ENCODE measurements at regions not wholly inside any gene's neighbourhood (a gene's known extent, or its start where the extent isn't known, plus 50 kb on each side); places are given as distances from the start of the nearest gene placed in this dataset.

DNA sequence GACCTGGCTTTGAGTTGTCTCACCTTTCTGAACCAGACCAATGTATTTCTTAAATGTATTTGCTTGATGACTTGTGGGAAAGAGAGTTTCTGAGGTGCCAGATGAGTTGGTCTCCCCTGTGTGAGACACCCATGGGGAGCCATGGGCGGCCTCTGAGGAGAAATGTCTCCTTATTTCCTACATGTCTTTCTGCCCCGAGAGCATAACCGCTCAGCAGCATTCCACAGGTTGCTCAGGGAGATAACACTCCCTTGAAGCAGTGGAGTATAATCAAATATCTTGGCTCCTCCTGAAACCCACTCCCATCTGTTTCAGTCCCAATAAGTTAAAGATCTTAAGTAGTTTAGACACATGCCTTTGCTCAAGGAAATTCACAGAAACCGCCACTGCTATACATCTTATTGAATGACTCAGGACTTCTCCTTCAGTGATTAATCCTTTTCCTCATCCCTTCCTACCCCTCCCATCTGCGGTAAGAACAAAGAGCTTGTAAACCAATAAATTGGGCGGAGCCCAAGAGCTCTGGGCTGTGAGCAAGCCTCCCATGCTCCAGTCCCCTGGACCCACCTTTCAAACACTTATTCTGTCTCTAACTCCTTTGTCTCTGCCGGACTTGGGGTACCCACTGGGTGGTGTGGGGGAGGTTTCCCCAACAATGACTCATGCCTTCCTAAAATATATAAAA is 285.5 kb upstream of the LRRTM4 start:
- H4K8ac ChIP-seq (replicated peaks; ENCODE audit: insufficient read length, low read depth, low read length) = no peak overlapping the region
- no peak overlapping the region for H4K5ac ChIP-seq (ENCODE audit: insufficient read length, low read depth, low read length)
- no peaks in the 10 kb centered on the region for H4K20me1 ChIP-seq (ENCODE audit: control insufficient read depth, insufficient read depth, insufficient read length)
- no peak overlapping the region for H2AK5ac ChIP-seq (ENCODE audit: insufficient read length, low read length)
- Mint-ChIP-seq H3K36me3 (ENCODE audit: insufficient read depth in 1 of 3, low read depth in 3 of 3) (peaks cover 0 to 24% (median 17%) of the 10 kb centered on the region in 3 experiments; a peak in 5 of 7 replicates), H3K27ac (no peak overlapping the region), H3K4me3 (no peak overlapping the region), H3K9me3 (peaks cover 18 to 23% of the 10 kb centered on the region in 2 experiments; a peak in 4 of 5 replicates), H3K27me3 (ENCODE audit: low read depth) (no peaks in the 10 kb centered on the region), H3K4me1 (peaks cover 5 to 12% of the 10 kb centered on the region in 2 experiments)
- no peak overlapping the region for H3K9ac ChIP-seq (ENCODE audit: extremely low read depth, insufficient read length, low read length)
- H2BK12ac ChIP-seq (ENCODE audit: insufficient read length, low read depth, low read length) = no peak overlapping the region
- H3K4me1 ChIP-seq (ENCODE audit: insufficient read depth, low read length) = no peaks in the 10 kb centered on the region
- H3K27me3 ChIP-seq (ENCODE audit: insufficient read depth, low read length) = no peaks in the 10 kb centered on the region
- H4K91ac ChIP-seq (ENCODE audit: insufficient read length, low read depth, low read length) = no peak overlapping the region
- H3K79me2 ChIP-seq (ENCODE audit: insufficient read depth, low read length) = no peaks in the 10 kb centered on the region
- H3K18ac ChIP-seq (ENCODE audit: insufficient read length, low read depth, low read length) = no peak overlapping the region
- H3K4me2 ChIP-seq (ENCODE audit: insufficient read depth, insufficient read length, low read length) = no peak overlapping the region
- no peak overlapping the region for H2BK15ac ChIP-seq (ENCODE audit: low read depth, low read length)
- no peak overlapping the region for H2BK5ac ChIP-seq (ENCODE audit: insufficient read length, low read length)
- no peak overlapping the region for H3T11ph ChIP-seq (ENCODE audit: low read length)
- no peak overlapping the region for H3K4ac ChIP-seq (ENCODE audit: low read depth, low read length)
- no peak overlapping the region for H2AFZ ChIP-seq (ENCODE audit: low read length)
- no peak overlapping the region for H3K56ac ChIP-seq (ENCODE audit: insufficient read length, low read depth, low read length)
- no peaks in the 10 kb centered on the region for H3K79me1 ChIP-seq (ENCODE audit: insufficient read depth, low read depth, low read length, poor library complexity, severe bottlenecking)
- no peak for DNase-seq
- no peak overlapping the region for H3K14ac ChIP-seq (ENCODE audit: insufficient read depth, low read length)
- no peaks in the 10 kb centered on the region for H3K23me2 ChIP-seq (ENCODE audit: insufficient read length, low read depth, low read length, poor library complexity, severe bottlenecking)
- H2BK20ac ChIP-seq (ENCODE audit: low read depth, low read length, poor library complexity, severe bottlenecking) = no peak overlapping the region
- H3K9me3 ChIP-seq (ENCODE audit: control insufficient read depth, low read depth, low read length) = no peaks in the 10 kb centered on the region
- no peak overlapping the region for H3K27ac ChIP-seq (ENCODE audit: insufficient read length, low read depth, low read length)
- no peak overlapping the region for H2BK120ac ChIP-seq (ENCODE audit: low read depth, low read length, poor library complexity, severe bottlenecking)
- TF ChIP-seq, protein P1, sequence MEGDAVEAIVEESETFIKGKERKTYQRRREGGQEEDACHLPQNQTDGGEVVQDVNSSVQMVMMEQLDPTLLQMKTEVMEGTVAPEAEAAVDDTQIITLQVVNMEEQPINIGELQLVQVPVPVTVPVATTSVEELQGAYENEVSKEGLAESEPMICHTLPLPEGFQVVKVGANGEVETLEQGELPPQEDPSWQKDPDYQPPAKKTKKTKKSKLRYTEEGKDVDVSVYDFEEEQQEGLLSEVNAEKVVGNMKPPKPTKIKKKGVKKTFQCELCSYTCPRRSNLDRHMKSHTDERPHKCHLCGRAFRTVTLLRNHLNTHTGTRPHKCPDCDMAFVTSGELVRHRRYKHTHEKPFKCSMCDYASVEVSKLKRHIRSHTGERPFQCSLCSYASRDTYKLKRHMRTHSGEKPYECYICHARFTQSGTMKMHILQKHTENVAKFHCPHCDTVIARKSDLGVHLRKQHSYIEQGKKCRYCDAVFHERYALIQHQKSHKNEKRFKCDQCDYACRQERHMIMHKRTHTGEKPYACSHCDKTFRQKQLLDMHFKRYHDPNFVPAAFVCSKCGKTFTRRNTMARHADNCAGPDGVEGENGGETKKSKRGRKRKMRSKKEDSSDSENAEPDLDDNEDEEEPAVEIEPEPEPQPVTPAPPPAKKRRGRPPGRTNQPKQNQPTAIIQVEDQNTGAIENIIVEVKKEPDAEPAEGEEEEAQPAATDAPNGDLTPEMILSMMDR (conservative IDR thresholded peaks at IDR 0.05) = no peak
- no CpG with 5 or more reads among the region's 7 CpGs for WGBS (ENCODE audit: extremely low coverage, insufficient read length, low lambda C conversion rate)
- no peak overlapping the region for H3K23ac ChIP-seq (ENCODE audit: insufficient read length, low read depth, low read length)

All from H9 (cell line).